Mammary epithelial cell (primary cell): ENCODE measurements at regions not wholly inside any gene's neighbourhood (a gene's known extent, or its start where the extent isn't known, plus 50 kb on each side); places are given as distances from the start of the nearest gene placed in this dataset.

Experiments
- CTCF ChIP-seq, 2 donors: IDR thresholded peaks in 1 of 2; conservative IDR thresholded peaks in 1 of 2; 2 replicates each; pipeline ENCODE4 v1.5.1; 2011 to 2012; ENCODE audit warnings: inconsistent platforms in 2 of 2, low read length in 2 of 2, mild to moderate bottlenecking in 2 of 2, control low read depth in 1 of 2, low read depth in 1 of 2; ENCODE audit not compliant: insufficient read depth in 1 of 2; ENCODE audit errors: extremely low read depth in 1 of 2
- EZH2 ChIP-seq: IDR thresholded peaks from 2 replicates; pipeline ENCODE4 v1.6.1; 2012; ENCODE audit warnings: low read length, inconsistent platforms, borderline replicate concordance

GRCh38 chr5:60509519-60509918 is 190.4 kb downstream of the DEPDC1B start:
- TF ChIP-seq CTCF (conservative IDR thresholded peaks at IDR 0.05 in 1 of 2, IDR thresholded peaks at IDR 0.05 in 1 of 2; ENCODE audit: extremely low read depth in 1 of 2, insufficient read depth in 1 of 2, low read depth in 1 of 2, low read length in 2 of 2): no peak
- TF ChIP-seq EZH2: no peak
